GM12801 (cell line): ENCODE measurements at regions not wholly inside any gene's neighbourhood (a gene's known extent, or its start where the extent isn't known, plus 50 kb on each side); places are given as distances from the start of the nearest gene placed in this dataset.

Experiments used
- CTCF ChIP-seq: IDR thresholded peaks from one replicate; pipeline ENCODE4 v1.5.1; 2011; ENCODE audit warnings: control low read depth; ENCODE audit not compliant: insufficient read length; ENCODE audit errors: extremely low read depth

DNA sequence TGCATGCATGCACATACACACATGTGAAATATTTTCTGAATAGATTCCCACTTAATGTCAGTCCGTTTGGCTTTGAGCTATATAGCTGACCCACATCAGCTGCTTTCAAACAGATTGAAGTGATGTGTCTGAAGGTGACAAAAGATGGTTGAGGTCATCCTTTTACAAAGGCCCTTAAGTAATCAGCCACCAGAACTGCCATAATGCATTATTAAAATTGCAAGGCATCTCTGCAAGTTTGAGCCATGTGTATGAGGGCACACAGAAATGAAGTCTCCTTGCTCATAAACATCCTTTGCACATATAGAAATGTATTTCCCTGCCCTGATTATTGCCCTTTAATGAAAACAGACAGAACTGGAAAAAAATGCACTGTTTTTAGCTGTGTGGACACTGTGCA lies 1043.0 kb upstream of the C9orf72 start:
- TF ChIP-seq CTCF, result no peak

- TF ChIP-seq CTCF, result no peak
These were observed 1046.7 kb upstream of the C9orf72 start for GRCh38 chr9:28620011-28620410.

DNA sequence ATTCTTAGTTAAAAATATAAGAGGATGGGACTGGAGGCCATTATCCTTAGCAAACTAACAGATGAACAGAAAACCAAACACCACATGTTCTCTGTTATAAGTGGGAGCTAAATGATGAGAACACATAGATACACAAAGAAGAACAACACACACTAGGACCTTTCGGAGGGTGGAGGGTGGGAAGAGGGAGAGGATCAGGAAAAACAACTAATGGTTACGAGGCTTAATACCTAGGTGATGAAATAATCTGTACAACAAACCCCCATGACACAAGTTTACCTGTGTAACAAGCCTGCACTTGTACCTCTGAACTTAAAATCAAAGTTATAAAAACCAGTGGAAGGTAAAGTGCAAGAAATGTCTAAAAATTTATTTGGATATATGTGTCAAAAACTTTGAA lies 1047.4 kb upstream of the C9orf72 start:
- no peak for TF ChIP-seq CTCF

- TF ChIP-seq CTCF, result no peak
These were observed 1051.5 kb upstream of the C9orf72 start for GRCh38 chr9:28624771-28625170.

GRCh38 chr9:28628031-28628430 lies 1054.8 kb upstream of the C9orf72 start:
- no peak for TF ChIP-seq CTCF

GRCh38 chr9:28648723-28649122 lies 1075.4 kb upstream of the C9orf72 start:
- TF ChIP-seq CTCF, result no peak

- no peak for TF ChIP-seq CTCF
These were observed 1077.0 kb upstream of the C9orf72 start for GRCh38 chr9:28650327-28650726.
